ENCODE measurements at regions not wholly inside any gene's neighbourhood (a gene's known extent, or its start where the extent isn't known, plus 50 kb on each side); places are given as distances from the start of the nearest gene placed in this dataset.
A peak's percentile ranks its signal among the peaks of the same experiment; 100 is the strongest.

DNA sequence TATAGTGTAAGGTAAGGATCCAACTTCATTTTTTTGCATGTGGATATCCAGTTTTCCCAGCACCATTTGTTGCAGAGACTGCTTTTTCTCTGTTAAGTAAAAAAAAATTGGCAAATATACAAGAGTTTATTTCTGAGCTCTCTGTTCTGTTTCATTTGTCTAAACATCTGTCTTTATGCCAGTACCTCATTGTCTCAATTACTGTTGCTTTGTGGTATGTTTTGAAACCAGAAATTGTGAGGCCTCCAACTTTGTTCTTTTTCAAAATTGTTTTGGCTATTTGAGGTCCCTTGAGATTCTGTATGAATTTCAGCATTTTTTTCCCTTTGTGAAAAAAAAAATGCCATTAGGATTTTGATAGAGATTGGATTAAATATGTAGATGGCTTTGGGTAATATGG is 150.5 kb downstream of the MINAR1 start:
- Histone ChIP-seq H3K9me3 (no peaks in the 10 kb centered on the region), H3K4me1 (no peaks in the 10 kb centered on the region), H3K27ac (no peak overlapping the region), H3K36me3 (no peaks in the 10 kb centered on the region), H3K4me3 (no peak overlapping the region), H3K27me3 (no peaks in the 10 kb centered on the region)
- no peak for DNase-seq (ENCODE audit: low spot score)
- TF ChIP-seq, protein P1, sequence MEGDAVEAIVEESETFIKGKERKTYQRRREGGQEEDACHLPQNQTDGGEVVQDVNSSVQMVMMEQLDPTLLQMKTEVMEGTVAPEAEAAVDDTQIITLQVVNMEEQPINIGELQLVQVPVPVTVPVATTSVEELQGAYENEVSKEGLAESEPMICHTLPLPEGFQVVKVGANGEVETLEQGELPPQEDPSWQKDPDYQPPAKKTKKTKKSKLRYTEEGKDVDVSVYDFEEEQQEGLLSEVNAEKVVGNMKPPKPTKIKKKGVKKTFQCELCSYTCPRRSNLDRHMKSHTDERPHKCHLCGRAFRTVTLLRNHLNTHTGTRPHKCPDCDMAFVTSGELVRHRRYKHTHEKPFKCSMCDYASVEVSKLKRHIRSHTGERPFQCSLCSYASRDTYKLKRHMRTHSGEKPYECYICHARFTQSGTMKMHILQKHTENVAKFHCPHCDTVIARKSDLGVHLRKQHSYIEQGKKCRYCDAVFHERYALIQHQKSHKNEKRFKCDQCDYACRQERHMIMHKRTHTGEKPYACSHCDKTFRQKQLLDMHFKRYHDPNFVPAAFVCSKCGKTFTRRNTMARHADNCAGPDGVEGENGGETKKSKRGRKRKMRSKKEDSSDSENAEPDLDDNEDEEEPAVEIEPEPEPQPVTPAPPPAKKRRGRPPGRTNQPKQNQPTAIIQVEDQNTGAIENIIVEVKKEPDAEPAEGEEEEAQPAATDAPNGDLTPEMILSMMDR (IDR thresholded peaks at IDR 0.05) = no peak

DNA sequence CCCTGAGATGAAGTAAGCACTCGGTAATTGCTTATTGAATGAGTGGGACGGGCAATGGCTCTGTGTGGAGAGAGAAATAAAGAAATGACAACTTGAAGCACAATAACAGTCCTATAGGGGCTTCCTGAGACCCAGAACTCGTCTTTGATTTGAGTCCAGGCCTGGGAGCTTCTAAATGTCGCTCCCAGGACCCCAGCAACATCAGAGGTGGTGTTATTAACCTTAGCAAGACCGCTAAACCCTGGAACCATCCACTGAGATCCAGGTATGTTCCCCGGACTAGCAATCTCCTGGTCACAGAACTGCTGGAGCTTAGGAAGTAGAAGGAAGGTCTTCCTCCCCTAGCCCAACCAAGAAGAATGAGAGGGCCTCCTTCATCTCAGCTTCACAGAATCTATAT is 160.0 kb downstream of the MINAR1 start:
- no peak overlapping the region for H3K27ac ChIP-seq
- no peaks in the 10 kb centered on the region for H3K9me3 ChIP-seq
- no peak for DNase-seq (ENCODE audit: low spot score)
- no peaks in the 10 kb centered on the region for H3K27me3 ChIP-seq
- H3K4me1 ChIP-seq = no peaks in the 10 kb centered on the region
- TF ChIP-seq, protein P1 (IDR thresholded peaks at IDR 0.05) = no peak
- no peaks in the 10 kb centered on the region for H3K36me3 ChIP-seq
- no peak overlapping the region for H3K4me3 ChIP-seq

DNA sequence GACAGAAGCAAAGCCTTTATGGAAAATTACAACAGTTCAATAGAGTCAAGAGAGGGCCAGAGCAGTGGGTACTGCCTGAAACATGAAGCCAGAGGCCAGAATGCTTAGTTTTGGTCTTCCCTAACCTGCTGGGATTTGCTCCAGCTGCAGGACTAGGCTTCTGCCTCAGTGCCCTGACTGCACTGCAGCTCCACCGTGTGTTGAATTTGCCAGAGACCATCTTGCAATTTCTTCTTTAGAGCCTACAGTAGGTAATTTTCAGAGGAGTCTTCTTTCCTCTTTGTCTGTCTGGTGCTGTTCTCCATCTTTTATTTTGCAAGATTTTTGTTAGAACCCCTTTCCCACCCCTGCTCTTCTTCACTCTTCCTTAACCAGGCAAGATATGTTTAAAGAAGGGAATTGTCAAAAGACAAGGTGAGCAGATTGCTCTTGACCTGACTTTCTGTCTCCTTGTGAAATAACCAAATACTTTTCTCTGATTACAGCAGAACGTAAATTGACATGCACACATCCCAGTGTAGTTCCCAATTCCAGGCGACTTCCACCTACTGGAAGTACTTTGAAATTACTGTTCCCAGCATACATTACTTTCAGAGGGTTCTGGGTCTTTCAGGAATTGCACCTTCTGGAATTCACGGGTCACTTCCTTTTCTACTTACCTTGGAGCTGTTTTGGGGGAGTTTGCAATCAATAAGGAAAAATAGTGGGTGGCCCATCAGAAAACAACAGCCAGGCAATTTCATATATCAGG is 161.2 kb downstream of the MINAR1 start:
- Histone ChIP-seq H3K27me3 (no peaks in the 10 kb centered on the region), H3K4me3 (no peak overlapping the region), H3K27ac (no peak overlapping the region), H3K9me3 (no peaks in the 10 kb centered on the region), H3K4me1 (no peaks in the 10 kb centered on the region), H3K36me3 (no peaks in the 10 kb centered on the region)
- DNase-seq (ENCODE audit: low spot score) = no peak
- TF ChIP-seq, protein P1 (IDR thresholded peaks at IDR 0.05) = no peak

DNA sequence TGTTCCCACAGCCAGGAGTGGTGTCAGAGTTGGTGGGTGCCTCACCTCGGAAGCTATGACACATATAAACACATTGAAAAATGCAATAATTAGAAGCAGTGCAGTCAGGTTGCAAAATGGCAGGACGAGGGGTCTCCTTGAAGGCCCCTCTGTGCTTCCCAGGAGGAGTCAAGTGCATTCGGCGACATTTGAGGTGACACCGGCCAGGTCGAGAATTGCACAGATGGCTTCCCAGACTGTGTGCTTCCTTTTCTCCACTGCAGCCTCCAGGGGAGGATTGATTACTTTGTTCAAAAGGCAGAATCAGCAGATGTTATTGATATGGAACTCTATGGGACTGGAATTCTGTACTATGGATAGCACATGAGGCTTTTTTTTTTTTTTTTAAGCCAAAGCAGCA is 163.2 kb downstream of the MINAR1 start:
- DNase-seq (ENCODE audit: low spot score) = no peak
- Histone ChIP-seq H3K9me3 (no peaks in the 10 kb centered on the region), H3K4me1 (no peaks in the 10 kb centered on the region), H3K27me3 (no peaks in the 10 kb centered on the region), H3K36me3 (no peaks in the 10 kb centered on the region), H3K4me3 (no peak overlapping the region), H3K27ac (no peak overlapping the region)
- TF ChIP-seq, protein P1 (IDR thresholded peaks at IDR 0.05) = no peak

DNA sequence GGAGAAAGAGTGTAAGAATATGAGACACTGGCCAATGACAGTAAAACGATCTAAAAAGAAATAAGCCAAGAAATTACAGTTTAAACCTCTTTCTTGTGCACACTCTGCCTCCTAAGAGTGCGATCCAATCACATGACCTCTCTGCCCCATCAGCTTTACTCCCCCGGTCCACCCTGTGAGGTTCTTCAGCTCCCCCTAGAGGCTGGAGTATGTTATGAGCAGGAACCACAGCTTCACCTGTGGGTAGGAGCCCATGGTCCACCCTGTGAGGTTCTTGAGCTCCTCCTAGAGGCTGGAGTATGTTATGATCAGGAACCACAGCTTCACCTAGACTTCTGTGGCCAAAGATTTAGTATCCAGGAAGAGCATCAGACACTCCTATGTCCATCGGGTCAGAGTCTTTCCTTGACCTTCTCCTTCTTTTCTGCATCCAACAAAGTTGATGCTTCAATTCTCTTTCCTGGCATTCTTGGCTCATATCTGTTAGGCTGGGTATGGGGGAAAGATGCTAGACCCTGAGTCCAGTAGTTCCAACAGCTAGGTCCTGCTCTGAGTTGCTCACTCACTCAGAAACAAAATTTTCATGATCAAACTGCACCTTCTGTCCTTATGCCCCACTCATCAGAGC is 164.0 kb downstream of the MINAR1 start:
- DNase-seq (ENCODE audit: low spot score) = no peak
- H3K27ac ChIP-seq = no peak overlapping the region
- H3K36me3 ChIP-seq = no peaks in the 10 kb centered on the region
- no peaks in the 10 kb centered on the region for H3K27me3 ChIP-seq
- TF ChIP-seq, protein P1 (IDR thresholded peaks at IDR 0.05) = peak in 1 of 2 donors; percentile 73
- no peaks in the 10 kb centered on the region for H3K4me1 ChIP-seq
- no peaks in the 10 kb centered on the region for H3K9me3 ChIP-seq
- H3K4me3 ChIP-seq = no peak overlapping the region
